Stimulated activated CD4-positive, alpha-beta T cell treated with anti-CD3 and anti-CD28 coated beads, Interleukin-4, amount 100 ng/mL, for 1 hour (primary cell): ENCODE measurements at regions not wholly inside any gene's neighbourhood (a gene's known extent, or its start where the extent isn't known, plus 50 kb on each side); places are given as distances from the start of the nearest gene placed in this dataset.

Experiments
- DNase-seq: peaks from one replicate; pipeline ENCODE4 v3.0.0-alpha.2; 2020

DNA sequence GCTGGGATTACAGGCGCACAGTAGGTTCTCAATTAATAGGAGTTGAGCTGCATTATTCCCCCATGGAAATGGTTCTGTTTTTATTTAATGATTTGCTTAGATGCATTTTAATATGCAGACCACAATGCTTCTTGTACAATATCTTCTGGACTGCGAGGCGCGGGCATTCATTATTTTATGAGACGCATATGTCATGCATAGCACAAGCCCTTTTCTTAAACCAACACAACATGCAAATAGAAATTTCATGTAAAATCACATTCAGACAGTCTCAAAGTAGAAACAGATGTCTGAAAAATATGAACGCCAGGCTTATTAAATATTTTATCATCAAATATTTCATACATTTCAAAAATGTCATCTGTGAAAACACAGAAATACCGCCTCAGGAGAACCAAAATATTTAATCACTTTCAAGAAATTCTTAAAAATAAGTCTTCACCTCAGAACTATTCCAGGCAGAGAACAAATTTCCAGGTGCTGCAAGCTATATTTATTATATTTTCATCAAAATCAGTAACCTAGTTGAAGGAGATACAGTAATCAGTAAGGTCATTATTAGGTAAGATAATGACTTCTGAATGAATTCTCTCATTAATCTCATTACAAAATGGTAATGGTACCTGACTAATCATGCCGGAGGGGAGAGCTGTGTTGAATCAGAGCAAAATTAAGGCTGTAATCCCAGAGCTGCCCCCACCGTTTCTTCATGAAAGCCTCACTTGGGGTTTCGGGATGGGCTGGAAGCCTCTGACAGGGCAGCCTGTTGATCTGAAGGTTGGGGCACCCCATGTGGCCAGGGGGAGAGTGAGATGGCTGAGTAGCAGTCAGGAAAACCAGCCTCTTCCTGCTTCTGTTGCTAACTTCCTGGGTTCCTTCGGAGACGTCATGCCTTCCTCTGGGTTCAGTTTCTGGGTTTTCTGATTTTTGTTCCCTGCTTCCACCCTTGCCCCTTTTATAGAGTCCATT lies 133.9 kb upstream of the ZNF618 start:
- no peak for DNase-seq

DNA sequence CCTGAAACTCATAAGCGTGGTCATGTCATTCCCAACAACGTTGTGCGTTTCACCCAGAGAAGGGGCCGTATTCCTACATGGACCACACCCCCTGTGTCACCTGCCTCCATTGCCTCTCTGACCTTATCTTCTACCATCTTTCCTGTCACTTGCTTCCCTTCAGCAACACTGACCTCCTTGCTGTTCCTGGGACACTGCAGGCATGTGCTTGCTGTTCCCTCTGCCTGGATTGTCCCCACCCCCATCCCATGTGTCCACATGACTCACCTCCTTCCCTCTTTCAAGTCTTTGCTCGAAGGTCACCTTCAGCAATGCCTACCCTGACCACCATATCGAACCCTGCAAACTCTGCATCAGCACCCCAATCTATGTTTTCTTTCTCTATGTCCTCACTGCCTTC lies 133.2 kb upstream of the ZNF618 start:
- no peak for DNase-seq

DNA sequence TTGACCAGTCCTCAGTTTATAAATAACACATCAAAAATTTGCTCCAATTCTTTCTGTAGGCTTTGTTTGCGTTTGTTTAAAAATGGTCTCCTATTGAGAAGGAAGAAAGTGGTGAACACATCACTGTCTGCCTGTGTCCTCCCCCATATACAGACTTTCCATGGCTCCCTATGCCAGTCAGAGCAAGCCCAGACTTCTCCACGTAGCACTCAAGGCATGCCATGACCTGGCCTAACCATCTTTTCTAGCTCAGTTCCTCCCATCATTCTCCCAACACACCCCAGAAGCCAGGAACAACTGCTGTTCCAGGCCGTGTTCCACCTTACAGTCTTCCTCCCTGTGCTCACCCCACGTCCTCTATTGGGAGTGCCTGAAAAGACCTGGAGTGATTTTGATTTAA lies 129.6 kb upstream of the ZNF618 start:
- no peak for DNase-seq

DNA sequence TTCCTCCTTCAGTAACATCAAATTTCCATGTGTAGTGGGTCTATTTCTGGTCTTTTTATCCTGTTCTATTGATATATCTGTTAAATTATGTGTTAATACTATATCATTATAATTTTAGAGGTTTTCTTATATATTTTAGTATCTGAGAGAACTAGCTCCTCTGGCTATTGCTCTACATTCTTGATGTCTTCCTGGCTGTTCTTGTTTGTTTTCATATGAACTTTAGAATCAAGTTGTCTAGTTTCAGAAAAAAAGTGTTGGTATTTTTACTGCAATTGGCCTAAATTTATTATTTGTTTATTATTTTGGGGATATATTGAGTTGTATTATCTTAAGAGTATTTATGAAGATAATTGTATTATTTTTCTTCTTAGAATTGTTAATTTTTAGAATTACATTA lies 128.0 kb upstream of the ZNF618 start:
- no peak for DNase-seq

DNA sequence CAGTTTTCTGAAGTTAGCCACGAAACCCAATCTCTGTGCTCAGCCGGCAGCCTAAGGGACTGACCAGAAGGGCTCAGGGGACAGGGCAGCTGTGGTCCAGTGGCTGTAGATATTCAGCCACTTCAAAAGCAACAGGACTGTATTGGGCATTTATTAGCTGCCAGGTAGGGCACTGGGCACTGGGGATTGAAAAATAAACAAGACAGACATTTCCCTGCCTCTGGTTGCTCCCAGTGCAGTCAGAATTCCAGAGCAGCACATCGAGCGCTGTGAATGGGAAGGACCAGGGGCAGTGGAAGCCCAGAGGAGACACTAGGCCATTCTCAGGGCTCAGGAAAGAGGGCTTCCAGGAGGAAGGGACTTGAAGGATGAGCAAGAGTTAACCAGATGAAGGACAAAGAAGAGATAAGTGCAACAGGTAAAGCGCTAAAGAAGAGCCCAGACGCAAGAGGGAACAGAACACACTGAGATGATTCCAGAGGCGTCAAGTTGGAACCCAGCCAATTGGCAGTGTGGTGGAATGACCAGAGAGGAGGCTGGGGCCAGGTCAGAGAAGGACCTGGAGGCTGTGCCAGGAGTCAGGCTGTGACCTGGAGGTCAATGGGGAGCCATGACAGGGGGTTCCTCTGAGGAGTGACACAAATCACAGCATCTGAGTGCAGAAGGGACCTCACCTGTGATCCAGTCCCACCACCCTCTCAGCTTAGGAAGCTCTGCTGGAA lies 122.5 kb upstream of the ZNF618 start:
- DNase-seq: no peak

DNA sequence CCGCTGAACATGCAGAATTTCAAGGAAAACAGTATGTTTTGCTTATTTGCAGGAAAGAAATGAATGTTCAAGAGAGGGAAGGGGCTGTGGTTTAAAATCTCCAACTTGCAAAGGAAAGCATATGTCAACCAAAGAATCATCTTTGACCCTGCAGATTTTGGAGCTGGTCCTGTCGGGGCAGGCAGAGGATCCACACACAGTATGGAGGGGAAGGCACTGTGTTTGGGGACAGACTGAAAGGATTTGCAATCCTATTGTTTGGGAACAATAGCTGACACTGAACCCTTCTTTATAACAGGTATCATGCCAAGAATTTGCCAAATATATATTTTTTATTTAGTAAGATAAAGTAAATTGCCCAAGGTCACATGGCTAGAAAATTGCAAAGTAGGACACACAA lies 121.4 kb upstream of the ZNF618 start:
- DNase-seq: no peak

DNA sequence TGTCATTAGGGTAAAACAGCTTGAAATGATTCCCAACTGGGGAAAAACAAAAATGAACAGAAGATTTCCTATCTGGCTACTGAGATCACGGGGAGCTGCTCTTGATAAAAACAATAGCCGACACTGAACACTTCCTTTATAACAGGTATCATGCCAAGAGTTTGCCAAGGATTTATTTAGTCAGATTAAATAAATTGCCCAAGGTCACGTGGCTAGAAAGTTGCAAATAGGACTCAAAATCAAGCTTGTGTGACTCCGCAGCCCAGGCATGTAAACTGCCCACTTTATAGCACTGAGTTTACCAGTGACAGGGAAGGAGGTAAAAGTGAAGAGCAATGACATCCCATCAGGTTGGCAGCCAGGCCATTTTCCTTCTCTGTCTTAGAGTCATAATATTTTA lies 120.7 kb upstream of the ZNF618 start:
- DNase-seq: no peak

DNA sequence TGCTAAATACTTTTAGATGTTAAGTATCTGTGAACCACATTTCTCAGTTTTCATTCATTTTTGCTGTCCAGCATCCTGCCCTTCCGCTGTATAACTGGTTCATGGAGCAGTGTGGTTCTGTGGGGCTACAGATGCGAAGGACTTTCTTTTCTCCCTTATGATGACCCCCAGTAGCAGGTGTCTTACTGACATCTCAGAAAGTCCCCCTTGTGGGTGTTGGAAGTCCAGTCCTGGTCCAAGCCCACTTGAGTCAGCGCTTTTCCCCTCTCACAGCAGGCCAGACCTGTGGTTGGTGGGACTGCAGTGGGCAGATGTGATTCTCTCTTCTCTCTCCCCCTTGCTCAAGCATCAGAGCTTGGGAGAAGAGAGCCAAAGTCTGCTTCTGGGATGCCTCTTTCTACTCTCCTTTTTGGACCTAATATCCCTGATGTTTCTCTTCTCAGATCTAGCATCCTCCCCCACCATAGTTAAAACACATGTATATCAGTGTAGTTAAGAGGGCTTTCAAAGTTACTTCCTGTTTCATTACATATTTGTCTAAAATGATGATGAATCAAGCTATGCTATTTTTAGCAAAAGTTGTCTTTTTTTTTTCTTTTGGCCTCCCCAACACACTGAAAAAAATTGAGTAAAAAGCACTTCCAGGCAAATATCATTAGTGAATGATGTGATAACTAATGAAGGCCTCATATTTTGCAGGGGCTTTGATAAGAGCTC lies 119.5 kb upstream of the ZNF618 start:
- DNase-seq: no peak

DNA sequence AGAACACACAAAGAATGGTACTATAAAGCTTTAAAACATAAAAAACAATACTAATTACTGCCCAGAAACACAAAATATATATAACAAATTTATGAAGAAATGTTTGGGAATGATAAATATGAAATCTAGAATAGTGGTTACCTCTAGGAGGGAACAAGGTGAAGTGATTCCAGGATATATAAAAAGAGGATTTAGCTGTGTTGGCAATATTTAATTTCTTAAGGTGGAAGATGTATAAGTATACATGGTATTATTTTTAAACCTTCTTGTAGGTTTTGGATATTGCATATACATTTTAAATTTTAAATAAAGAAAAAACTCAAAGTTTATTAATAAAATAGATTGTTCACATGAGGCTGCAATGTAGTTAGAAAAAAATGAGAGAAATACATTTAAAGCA lies 112.7 kb upstream of the ZNF618 start:
- no peak for DNase-seq

DNA sequence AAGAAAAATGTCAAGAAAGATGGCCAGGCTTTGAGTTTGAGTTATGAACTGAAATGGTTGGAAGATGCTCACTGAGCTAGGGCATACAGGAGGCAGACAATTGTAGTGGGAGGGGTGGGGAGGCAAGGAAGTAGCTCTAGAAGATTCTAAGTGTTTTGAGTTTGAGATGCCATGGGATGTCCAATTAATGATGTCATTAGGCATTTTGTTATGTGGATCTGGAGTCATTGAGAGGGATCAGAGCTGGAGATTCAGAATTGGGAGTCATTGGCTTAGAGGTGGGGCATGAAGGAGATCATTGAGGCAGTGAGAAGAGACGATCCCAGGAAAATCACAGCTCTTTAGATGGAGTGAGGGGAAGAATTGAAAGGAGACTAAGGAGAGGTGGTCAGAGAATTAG lies 111.5 kb upstream of the ZNF618 start:
- no peak for DNase-seq

DNA sequence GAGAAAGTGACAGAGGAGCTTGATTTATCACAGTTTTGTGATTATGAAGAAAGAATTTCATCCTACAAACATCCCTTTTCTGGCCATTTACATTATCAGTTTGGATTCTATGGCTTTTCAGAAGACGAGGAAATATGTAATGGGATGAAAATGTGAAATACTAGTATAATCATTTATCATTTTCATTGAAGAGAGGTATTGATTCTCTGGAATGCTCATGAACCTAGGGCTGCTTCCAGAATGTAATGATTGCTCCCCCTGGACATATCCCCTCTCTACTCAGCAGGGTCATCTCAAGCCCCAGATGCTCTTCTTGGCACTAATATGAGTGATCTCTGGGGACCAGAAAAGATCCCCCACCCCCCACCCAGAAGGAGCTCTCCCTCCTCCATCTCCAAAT lies 106.7 kb upstream of the ZNF618 start:
- DNase-seq: no peak

DNA sequence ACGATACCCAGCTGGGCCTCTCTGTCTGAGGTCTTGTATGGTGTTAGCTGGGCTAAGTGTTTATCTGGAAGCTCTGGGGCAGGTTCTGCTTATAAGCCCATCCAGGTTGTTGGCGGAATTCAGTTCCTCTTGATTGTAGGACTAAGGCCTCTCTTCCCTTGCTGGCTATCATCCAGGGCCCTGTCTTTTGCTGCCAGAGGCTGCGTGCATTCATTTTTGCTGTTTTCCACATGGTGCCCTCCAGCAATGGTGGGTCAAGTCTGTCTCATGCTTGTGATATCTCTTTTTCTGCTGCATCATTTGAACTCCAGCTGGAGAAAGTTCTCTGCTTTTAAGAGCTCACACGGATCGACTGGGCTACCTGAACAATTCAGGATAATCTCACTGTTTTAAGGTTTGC lies 105.7 kb upstream of the ZNF618 start:
- DNase-seq: no peak

DNA sequence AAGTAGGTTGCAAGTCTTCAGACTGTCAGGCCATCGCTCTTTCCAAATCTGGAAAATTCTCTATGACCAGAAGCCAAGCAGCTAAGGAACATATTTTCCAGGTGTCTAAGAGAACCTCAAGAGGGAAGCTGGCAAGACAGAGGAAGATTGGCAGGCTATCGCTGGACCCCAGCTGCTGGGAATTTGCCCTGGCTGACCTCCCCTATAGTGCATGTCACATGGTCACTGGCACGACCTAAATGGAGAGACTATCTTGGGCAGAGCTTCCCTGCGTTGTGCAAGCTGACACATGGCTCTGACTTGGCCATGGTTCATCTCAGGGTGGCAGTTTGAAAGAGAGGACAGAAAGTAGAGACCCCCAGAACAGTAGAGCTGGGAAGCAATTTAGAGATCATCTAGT lies 104.9 kb upstream of the ZNF618 start:
- no peak for DNase-seq

DNA sequence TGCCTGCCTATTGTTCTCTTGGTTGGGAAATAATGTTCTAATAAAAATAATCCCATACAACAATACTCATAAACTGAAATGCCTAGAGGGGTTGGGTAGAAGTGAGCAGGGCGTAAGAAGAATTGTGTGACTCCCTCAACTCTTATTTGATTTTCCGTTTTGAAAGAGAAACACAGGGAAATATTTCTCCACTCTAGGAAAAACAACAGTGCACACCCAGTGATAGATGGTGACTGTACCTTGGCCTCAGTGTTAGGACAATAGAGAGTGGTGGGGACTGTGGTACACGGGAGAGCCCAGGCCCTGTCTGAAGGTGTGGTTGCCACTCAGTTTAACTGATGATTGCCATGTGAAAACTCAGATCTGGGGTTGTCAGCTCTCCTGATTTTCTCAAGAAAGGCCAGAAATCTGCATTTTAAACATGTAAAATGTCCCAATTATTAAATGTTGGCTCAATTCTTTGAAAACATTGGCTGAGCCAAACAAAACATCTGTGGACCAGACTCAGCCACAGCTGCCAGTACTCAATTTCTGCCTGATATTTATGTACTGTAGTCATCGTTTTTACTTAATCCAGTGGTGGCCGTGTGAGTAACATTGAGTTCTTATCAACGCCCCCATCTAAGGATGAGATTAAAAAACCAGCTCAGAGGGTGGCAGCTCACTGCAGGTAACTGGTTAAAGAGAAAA lies 103.8 kb upstream of the ZNF618 start:
- DNase-seq: no peak

DNA sequence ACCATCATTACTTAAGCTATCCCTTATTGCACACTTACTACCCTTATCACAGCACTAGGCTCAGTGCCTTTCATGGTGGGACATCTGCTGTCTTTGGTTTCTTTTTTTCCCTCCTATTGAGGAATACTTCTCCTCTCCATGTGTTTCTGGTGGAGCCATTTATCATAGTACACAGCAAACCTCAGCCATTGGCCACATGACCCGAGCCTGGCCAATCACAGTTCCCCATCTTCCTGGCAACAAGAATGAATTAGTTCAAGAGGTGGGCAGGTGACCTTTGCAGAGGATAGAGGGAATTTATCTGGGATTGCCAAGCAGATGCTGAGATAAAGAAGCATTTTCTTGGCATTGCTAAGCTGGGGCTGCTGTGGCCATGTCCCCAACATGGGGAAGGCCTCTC lies 101.1 kb upstream of the ZNF618 start:
- DNase-seq: no peak

DNA sequence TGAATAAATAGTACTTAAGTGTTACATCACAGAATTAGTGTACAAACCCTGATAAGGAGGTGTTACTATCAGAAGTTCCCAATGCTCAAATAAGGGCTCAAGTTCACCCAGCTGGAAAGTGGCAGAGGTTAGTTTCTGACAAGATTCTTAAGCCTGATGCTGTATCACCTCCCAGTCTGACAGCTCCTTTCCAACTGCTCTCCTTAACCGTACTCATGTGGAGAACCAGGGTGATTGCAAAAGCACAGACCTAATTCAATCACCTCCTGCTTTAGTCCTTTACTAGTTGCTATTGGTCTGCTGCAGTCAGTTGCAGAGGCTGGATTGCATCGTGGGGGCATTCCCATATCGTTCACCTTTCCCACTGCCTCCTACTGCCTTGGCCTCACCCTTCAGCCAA lies 100.4 kb upstream of the ZNF618 start:
- DNase-seq: no peak

DNA sequence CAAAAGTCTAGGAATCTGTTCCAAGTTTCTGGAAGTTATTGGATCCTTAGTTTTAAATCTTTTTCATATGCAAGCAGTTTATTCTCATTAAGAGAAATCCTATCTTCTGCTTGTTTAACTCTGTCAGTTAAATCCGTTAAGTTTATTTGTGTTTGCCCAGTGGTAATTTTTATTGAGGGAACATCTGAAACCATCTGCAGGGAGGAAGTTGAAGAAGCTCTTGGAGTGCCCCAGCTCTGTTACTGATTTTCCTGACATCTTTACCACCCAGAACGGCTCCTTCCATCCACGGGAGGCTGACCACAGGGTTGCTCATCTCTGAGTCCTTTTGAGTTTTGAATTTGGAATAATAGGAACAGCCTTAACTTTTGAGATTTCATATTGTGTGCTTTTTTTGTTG lies 99.9 kb upstream of the ZNF618 start:
- DNase-seq: no peak

DNA sequence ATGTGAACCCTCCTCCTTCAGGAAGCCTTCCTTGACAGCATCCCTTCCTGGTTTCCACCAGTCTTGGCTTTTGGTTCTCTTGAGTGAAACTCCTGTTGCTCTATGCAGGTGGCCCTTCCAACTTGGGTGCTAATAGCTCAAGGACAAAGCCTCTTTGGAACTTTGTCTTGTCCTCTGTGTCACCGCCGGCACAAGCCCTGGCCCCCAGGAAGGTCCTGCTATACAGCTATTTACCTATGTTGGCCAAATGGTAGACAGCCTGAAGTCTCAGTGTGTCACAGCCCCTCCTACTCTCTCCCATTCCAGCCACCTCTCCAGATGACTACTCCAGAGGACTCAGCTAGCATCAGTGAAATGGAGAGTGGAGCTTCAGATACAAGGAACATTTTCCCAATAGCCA lies 94.7 kb upstream of the ZNF618 start:
- no peak for DNase-seq

DNA sequence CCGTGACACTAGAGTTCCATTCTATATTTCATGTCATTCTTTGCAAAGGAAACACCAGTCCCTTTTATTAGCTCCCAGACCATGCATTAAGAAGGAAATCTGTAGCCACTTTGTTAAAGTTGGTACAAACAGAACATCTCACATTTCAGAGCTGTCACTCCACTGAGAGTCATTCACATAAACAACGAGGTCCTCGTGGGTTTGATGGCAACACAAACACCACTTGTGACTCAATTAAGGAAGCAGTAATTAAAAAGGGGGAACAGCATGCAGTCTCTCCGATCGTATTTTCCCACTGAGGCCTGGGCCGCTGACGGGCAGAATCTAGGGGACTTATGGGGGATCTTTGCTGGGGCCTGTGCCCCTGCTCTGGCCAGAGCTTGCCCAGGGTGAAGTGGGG lies 94.2 kb upstream of the ZNF618 start:
- DNase-seq: no peak

DNA sequence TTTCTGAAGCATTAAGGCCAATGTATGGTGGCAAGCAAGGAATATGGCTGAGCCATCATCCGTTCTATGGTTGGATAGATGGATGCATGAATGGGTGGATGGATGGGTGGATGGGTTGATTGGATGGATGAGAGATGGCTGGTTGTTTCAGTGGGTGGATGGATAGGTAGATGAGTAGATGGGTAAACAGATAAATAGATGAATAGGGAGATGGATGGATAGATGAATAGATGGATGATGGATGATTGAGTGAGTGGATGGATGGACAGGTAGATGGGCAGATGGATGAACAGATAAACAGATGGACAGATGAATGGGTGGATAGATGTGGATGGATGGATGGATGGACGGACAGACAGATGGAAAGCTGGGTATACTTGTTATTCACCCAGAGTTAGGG lies 92.6 kb upstream of the ZNF618 start:
- no peak for DNase-seq

DNA sequence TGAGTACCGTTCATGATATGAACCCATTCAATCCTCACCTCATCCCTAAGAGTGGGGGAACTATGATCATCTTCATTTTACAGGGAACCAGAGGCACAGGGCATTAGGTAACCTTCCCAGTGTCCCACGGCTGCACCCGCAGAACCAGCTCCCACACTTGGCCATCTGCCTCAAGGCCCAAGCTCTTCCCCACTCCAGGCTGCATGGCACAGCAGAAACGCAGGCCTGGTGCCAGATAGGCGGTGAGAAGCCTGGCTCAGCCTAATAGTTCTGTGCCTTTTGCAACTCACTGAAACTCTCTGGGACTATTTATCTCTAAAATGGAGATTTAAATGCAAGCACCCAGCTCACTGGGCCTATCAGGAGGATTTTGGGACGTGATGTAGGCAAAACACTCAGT lies 90.8 kb upstream of the ZNF618 start:
- DNase-seq: no peak

DNA sequence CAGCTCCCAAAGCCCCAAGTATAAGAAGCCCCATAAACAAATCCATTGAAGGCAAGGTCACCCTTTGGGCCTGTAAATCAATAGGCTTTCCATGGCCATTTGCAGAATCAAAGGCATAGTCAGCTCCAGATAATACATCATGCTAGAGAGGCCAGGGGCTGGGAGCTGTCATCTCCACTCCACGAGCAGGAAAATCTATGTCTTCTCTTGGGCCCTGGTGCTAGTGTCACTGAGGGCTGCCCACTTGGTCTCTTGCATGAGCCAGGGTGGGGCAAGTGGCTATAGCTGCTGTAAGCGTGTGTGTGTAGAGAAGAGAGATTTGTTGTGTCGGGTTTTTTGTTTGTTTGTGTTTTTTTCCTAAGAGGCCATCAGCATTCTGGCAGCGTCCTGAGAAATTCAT lies 90.0 kb upstream of the ZNF618 start:
- no peak for DNase-seq

DNA sequence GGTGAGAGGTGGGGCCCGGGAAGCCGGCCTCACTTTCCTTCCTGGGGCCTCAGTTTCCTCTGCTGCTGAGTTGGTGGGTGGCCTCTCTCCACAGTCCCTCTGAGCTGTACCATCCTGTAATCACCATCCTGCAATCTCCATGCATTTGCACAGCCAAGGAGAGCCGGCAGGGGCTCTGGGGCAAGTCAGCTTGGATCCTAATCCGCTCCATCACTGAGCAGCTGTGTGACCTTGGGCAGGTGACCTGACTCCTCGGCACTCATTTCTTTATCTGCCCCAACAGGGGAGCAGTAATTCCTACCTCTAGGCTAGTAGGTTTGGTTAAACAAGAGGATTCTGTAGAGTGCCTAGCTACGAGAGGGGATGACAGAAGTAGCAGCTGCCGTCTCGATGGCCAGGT lies 88.2 kb upstream of the ZNF618 start:
- no peak for DNase-seq
